ENCODE measurements at regions not wholly inside any gene's neighbourhood (a gene's known extent, or its start where the extent isn't known, plus 50 kb on each side); places are given as distances from the start of the nearest gene placed in this dataset.
"Not testable (repeated sequence)": the region's sequence is repeated elsewhere in the genome, so short reads cannot be mapped to it uniquely, and the experiment has no call there.

- H3K4me1 ChIP-seq (ENCODE audit: insufficient read depth, low read length); POLR2A ChIA-PET; H3K9me3 ChIP-seq (ENCODE audit: control insufficient read depth in 1 of 2, insufficient read depth in 1 of 2, low read length in 2 of 2); H3K9me3 Mint-ChIP-seq; H3K27ac ChIP-seq (ENCODE audit: low read depth in 1 of 2, low read length in 2 of 2); ATAC-seq (ENCODE audit: poor library complexity); intact Hi-C loops (cut with DNase I, micrococcal nuclease); H3K4me3 ChIP-seq (ENCODE audit: low read length); H3K27me3 ChIP-seq (ENCODE audit: control insufficient read depth in 1 of 2, insufficient read depth in 2 of 2, low read length in 2 of 2); H3K27me3 Mint-ChIP-seq; CTCF ChIA-PET; H3K4me3 Mint-ChIP-seq: not testable (repeated sequence)
- H3K4me1 Mint-ChIP-seq (ENCODE audit: low read depth) = peaks cover 12% of the 10 kb centered on the region
- DNase-seq = peak in 1 of 14 experiments; percentile 16
- peak overlapping the region; percentile 47 for H3K27ac Mint-ChIP-seq
- H3K36me3 Mint-ChIP-seq (ENCODE audit: low read depth) = peaks cover 29% of the 10 kb centered on the region
- H3K36me3 ChIP-seq (ENCODE audit: insufficient read depth, low read length) = peaks cover 14% of the 10 kb centered on the region
These were observed 50.4 kb upstream of the TNK2 start for GRCh38 chr3:195958736-195959135.
